Astrocyte of the cerebellum (primary cell): ENCODE measurements at regions not wholly inside any gene's neighbourhood (a gene's known extent, or its start where the extent isn't known, plus 50 kb on each side); places are given as distances from the start of the nearest gene placed in this dataset.
"Not testable (repeated sequence)": the region's sequence is repeated elsewhere in the genome, so short reads cannot be mapped to it uniquely, and the experiment has no call there.

ENCODE experiments used
- DNase-seq: peaks from one replicate; pipeline ENCODE4 v3.0.0-alpha.2; 2011; ENCODE audit warnings: low read depth
- H3K4me3 ChIP-seq: 2 replicates; pipeline ENCODE4 v1.5.1; 2011; ENCODE audit warnings: mild to moderate bottlenecking, low read depth, low read length, moderate library complexity
- CTCF ChIP-seq: IDR thresholded peaks from 2 replicates; pipeline ENCODE4 v1.5.1; 2012; ENCODE audit warnings: low read length, low read depth, moderate library complexity, mild to moderate bottlenecking; ENCODE audit errors: missing control alignments
- in situ Hi-C: cut with HindIII; loops from 2 replicates; pipeline ENCODE4 v1.10.0; 2017; ENCODE audit warnings: low sequenced_read_pairs

GRCh38 chr2:226088366-226088674 lies 688.8 kb downstream of the NYAP2 start:
- in situ Hi-C loops: no loop called here
- TF ChIP-seq CTCF: no peak
- no peak for DNase-seq
- H3K4me3 ChIP-seq: no peak overlapping the region

GRCh38 chr2:226087505-226088365 lies 688.2 kb downstream of the NYAP2 start:
- no peak for DNase-seq
- in situ Hi-C loops: no loop called here
- TF ChIP-seq CTCF: no peak
- no peak overlapping the region for H3K4me3 ChIP-seq

- no peak for DNase-seq
- TF ChIP-seq CTCF: no peak
- no peak overlapping the region for H3K4me3 ChIP-seq
- in situ Hi-C loops: no loop called here
Observed at GRCh38 chr2:226087051-226087450, 687.5 kb downstream of the NYAP2 start.

GRCh38 chr2:226086190-226086589 lies 686.7 kb downstream of the NYAP2 start:
- in situ Hi-C loops: no loop called here
- DNase-seq: no peak
- no peak for TF ChIP-seq CTCF
- H3K4me3 ChIP-seq: no peak overlapping the region

GRCh38 chr2:226085425-226085824 lies 685.9 kb downstream of the NYAP2 start:
- H3K4me3 ChIP-seq, in situ Hi-C loops, DNase-seq: not testable (repeated sequence)

GRCh38 chr2:226080334-226080733 lies 680.8 kb downstream of the NYAP2 start:
- H3K4me3 ChIP-seq: no peak overlapping the region
- no peak for TF ChIP-seq CTCF
- DNase-seq: peak; percentile 28
- in situ Hi-C loops: no loop called here

- H3K4me3 ChIP-seq: no peak overlapping the region
- in situ Hi-C loops: no loop called here
- no peak for TF ChIP-seq CTCF
- DNase-seq: peak; percentile 94
Observed at GRCh38 chr2:226079671-226080181, 680.2 kb downstream of the NYAP2 start.
